ENCODE measurements at regions not wholly inside any gene's neighbourhood (a gene's known extent, or its start where the extent isn't known, plus 50 kb on each side); places are given as distances from the start of the nearest gene placed in this dataset.

DNA sequence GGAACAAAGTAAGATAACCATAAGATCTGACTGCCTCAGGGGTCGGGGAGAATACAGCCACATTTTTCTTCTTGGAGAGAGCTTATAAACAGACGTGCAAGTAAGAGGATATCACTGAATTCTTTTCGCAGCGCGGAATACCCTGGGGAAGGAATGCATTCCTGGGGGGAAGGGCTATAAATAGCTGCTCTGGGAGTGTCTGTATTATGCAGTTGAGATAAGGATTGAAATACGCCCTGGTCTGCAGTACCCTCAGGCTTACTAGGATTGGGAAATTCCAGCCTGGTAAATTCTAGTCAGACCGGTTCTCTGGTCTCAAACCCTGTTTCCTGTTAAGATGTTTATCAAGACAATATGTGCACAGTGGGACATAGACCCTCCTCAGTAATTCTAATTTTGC lies 1491.7 kb upstream of the RAG2 start:
- Mint-ChIP-seq H3K9me3 (ENCODE audit: low read depth) (peaks cover 8% of the 10 kb centered on the region), H3K27me3 (ENCODE audit: low read depth) (no peaks in the 10 kb centered on the region), H3K27ac (ENCODE audit: unreplicated experiment) (no peak overlapping the region), H3K36me3 (ENCODE audit: low read depth) (peaks cover 5% of the 10 kb centered on the region), H3K4me1 (ENCODE audit: low read depth) (peaks cover 13% of the 10 kb centered on the region), H3K4me3 (ENCODE audit: unreplicated experiment) (no peak overlapping the region)
- TF ChIP-seq, protein P1, sequence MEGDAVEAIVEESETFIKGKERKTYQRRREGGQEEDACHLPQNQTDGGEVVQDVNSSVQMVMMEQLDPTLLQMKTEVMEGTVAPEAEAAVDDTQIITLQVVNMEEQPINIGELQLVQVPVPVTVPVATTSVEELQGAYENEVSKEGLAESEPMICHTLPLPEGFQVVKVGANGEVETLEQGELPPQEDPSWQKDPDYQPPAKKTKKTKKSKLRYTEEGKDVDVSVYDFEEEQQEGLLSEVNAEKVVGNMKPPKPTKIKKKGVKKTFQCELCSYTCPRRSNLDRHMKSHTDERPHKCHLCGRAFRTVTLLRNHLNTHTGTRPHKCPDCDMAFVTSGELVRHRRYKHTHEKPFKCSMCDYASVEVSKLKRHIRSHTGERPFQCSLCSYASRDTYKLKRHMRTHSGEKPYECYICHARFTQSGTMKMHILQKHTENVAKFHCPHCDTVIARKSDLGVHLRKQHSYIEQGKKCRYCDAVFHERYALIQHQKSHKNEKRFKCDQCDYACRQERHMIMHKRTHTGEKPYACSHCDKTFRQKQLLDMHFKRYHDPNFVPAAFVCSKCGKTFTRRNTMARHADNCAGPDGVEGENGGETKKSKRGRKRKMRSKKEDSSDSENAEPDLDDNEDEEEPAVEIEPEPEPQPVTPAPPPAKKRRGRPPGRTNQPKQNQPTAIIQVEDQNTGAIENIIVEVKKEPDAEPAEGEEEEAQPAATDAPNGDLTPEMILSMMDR (IDR thresholded peaks at IDR 0.05), result no peak
- no peak for DNase-seq (ENCODE audit: low spot score)

DNA sequence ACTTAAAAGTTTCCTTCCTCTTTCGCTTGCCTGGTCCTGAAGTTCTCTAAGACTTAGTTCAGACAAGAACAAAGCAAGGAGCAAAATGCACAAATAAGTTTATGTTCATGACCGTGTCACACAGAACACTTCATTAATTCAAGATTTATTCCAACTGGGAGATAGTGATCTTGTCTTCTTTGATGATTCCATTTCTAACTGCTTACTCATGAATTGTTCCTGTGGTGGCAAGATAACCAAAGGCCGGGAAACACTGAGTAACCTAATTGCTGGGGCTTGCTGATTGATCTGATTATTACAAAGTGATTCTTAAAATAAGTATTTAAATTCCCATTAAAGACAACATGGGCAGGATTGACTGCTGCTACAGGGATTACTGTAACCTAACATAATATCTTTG lies 1462.9 kb upstream of the RAG2 start:
- Mint-ChIP-seq H3K4me3 (ENCODE audit: unreplicated experiment) (no peak overlapping the region), H3K4me1 (ENCODE audit: low read depth) (peaks cover 9% of the 10 kb centered on the region), H3K9me3 (ENCODE audit: low read depth) (peaks cover 3% of the 10 kb centered on the region), H3K27me3 (ENCODE audit: low read depth) (no peaks in the 10 kb centered on the region), H3K36me3 (ENCODE audit: low read depth) (peaks cover 1% of the 10 kb centered on the region), H3K27ac (ENCODE audit: unreplicated experiment) (no peak overlapping the region)
- DNase-seq (ENCODE audit: low spot score), result no peak
- TF ChIP-seq, protein P1 (IDR thresholded peaks at IDR 0.05), result no peak

DNA sequence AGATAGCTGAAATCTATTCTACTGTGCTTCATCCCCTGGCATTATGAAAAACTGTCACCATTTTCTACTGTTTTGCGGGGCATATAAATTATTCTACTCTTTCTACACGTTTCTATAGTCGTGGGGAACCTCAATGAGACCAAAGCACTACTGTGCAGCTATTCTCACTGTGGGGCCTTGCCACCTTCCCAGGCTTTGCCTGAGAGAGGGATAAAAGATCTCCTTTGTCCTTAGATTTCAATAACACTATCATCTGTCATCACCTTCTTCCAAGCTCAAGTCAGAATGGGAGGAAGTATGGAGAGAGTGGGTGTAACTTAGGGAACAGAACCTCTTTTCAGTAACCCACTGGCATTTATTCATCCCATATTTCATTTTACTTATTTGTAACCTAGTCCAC lies 1462.1 kb upstream of the RAG2 start:
- H3K4me3 Mint-ChIP-seq (ENCODE audit: unreplicated experiment), result no peak overlapping the region
- DNase-seq (ENCODE audit: low spot score), result no peak
- TF ChIP-seq, protein P1 (IDR thresholded peaks at IDR 0.05), result no peak
- H3K36me3 Mint-ChIP-seq (ENCODE audit: low read depth), result peaks cover 1% of the 10 kb centered on the region
- H3K27me3 Mint-ChIP-seq (ENCODE audit: low read depth), result no peaks in the 10 kb centered on the region
- H3K4me1 Mint-ChIP-seq (ENCODE audit: low read depth), result peaks cover 9% of the 10 kb centered on the region
- no peak overlapping the region for H3K27ac Mint-ChIP-seq (ENCODE audit: unreplicated experiment)
- H3K9me3 Mint-ChIP-seq (ENCODE audit: low read depth), result peaks cover 3% of the 10 kb centered on the region

DNA sequence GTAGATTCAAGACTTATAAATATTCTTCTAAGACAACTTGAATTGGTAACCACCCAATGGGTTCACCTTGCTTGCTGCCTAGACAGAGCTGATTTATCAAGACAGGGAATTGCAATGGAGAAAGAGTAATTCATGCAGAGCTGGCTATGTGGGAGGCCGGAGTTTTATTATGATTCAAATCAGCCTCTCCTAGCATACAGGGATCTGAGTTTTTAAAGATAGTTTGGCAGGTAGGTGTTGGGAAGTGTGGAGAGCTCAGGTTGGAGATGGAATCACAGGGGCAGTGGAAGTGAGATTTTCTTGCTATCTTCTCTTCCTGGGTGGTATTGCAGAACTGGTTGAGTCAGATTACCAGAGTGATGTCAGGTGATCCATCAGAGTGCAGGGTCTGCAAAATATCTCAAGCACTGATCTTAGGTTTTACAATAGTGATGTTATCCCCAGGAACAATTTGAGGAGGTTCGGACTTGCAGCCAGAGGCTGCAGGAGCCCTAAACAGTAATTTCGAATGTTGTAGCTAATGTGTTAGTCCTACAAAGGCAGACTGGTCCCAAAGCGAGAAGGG lies 1448.6 kb upstream of the RAG2 start:
- no peaks in the 10 kb centered on the region for H3K36me3 Mint-ChIP-seq (ENCODE audit: low read depth)
- DNase-seq (ENCODE audit: low spot score), result no peak
- TF ChIP-seq, protein P1 (IDR thresholded peaks at IDR 0.05), result no peak
- H3K9me3 Mint-ChIP-seq (ENCODE audit: low read depth), result no peaks in the 10 kb centered on the region
- H3K4me3 Mint-ChIP-seq (ENCODE audit: unreplicated experiment), result no peak overlapping the region
- H3K4me1 Mint-ChIP-seq (ENCODE audit: low read depth), result peaks cover 3% of the 10 kb centered on the region
- H3K27me3 Mint-ChIP-seq (ENCODE audit: low read depth), result no peaks in the 10 kb centered on the region
- H3K27ac Mint-ChIP-seq (ENCODE audit: unreplicated experiment), result no peak overlapping the region

DNA sequence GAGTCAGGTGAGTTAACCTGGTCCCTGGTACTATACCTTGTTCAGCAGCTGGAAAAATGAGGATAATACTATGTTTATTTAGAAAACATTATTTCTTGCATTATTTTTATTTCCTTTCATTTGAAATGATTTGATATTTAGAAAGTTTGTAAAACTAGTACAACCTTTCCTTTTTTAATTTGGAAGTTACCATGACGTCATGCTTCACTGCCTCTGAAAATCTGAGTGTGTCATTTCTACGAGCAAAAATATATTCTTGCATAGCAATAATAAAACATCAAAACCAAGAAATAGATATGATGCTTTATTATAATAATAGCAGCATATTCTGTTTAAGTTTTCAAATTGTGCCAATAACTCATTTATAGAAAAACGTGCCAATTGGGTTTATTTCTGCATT lies 1445.0 kb upstream of the RAG2 start:
- Mint-ChIP-seq H3K27me3 (ENCODE audit: low read depth) (no peaks in the 10 kb centered on the region), H3K27ac (ENCODE audit: unreplicated experiment) (no peak overlapping the region), H3K4me3 (ENCODE audit: unreplicated experiment) (no peak overlapping the region), H3K4me1 (ENCODE audit: low read depth) (peaks cover 3% of the 10 kb centered on the region), H3K36me3 (ENCODE audit: low read depth) (no peaks in the 10 kb centered on the region), H3K9me3 (ENCODE audit: low read depth) (no peaks in the 10 kb centered on the region)
- DNase-seq (ENCODE audit: low spot score), result no peak
- TF ChIP-seq, protein P1 (IDR thresholded peaks at IDR 0.05), result no peak

Data from chondrocyte (in vitro differentiated cells).